HG03039 (cell line): ENCODE measurements at regions not wholly inside any gene's neighbourhood (a gene's known extent, or its start where the extent isn't known, plus 50 kb on each side); places are given as distances from the start of the nearest gene placed in this dataset.
A peak's percentile ranks its signal among the peaks of the same experiment; 100 is the strongest.

Experiments used
- ATAC-seq: cut with Tn5 transposase; IDR thresholded peaks from one replicate; pipeline ENCODE4 v1.9.1; 2021; ENCODE audit warnings: mild to moderate bottlenecking, moderate library complexity; ENCODE audit not compliant: unreplicated experiment

DNA sequence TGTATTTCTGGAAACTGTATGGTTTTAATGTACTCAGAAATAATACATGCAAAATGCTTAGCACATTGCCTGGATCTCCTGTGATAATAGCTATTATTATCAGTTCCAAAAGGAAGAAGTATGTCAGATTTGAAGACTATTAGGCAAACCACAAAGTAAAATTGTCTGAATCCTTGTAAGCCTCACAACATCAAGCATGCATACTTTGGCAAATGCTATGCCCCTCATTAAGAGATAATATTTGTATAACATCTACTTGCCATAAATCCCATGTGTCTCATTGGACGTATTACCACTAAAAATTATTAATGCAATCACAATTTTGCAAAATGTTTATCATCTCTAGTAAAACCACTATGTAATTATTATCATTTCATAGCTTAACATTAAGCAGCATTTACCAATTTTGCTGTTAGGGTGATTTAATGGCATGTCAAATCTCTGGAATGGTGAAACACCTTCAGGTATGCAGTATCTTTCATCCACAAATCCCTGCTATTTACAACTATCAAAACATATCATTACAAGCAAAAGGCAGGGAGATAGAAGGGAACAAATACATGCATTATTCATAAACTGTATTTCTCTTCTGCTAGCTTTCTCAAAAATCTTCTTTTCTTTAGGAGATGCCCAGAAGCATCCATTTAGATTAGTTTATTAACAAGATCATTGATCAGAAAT is 974.6 kb upstream of the RAG2 start:
- no peak for ATAC-seq

- ATAC-seq, result no peak
These were observed 973.2 kb upstream of the RAG2 start for GRCh38 chr11:37571246-37571645.

DNA sequence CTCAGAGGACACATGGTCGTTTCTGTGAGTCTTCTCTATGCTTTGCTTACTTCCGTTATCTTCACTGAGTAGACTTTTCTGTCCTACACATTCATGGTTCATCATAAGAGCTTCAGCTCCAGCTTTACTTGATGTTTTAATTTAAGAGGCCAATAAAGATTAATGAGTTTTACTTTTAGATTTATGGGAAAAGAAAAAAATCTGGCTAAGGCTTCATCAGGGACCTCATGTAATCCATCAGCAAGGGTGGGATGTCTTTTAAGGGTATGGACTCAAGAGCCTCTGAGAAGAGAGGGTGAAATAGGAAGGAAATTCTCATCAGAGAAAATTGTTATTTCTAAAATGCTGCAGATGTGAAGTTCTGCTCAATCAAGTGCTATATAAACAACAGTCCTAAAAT is 963.0 kb upstream of the RAG2 start:
- no peak for ATAC-seq

DNA sequence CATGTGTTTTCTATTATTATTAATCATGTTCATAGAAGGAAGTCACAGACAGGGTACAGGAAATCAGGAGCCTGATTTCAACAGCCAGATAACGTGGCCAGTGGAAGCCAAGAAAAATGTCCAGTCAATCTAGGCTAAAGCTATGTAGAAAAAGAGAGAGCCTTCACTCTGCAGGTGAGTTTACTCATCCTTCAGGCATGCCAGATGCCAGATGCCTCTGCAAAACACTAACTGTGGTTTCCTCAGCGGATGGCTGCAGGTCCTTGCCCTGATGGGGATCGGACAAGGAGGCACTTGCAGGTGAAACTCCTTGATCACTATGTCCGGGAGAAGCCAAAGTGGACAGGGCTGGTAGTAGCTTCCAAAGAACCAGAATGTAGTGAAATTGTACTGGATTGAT is 962.3 kb upstream of the RAG2 start:
- ATAC-seq, result no peak

- ATAC-seq, result no peak
These were observed 960.7 kb upstream of the RAG2 start for GRCh38 chr11:37558619-37559210.

- ATAC-seq, result no peak
These were observed 960.0 kb upstream of the RAG2 start for GRCh38 chr11:37557990-37558389.

- ATAC-seq, result no peak
These were observed 954.2 kb upstream of the RAG2 start for GRCh38 chr11:37552284-37552683.

DNA sequence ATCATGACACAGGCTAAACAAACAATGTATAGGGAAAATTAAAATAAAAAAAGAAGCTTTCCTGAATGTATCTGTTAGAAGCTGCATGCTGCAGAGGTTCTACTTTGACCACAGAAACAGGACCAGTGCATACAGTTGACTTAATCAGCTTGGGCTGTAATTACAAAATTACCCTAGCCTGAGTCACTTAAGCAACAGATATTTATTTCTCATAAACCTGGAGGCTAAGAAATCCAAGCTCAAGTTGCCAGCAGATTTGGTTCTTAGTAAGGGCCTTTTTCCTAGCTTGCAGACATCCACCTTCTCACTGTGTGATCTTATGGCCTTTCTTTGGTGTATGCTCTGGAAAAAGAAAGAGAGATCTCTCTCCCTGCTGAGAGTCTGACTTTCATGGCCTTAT is 946.5 kb upstream of the RAG2 start:
- ATAC-seq, result no peak

DNA sequence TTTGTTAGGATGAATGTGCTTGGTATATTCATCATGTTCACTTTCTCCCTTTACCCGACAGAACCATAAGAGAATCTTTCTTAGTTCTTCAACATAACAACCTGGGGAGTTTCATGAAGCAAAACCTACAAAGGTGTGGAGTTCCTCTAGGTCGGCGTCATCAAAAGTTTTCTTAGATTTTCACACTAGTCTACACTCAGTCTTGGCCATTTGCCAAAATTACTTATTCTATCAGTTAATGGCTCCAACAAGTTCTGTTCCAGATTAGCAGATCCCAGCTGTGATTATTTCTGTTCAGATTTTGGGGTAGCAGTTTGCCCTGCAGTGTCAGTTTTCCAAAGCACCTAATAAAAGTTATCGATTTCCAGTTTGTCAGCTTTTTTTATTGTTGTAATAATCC is 935.8 kb upstream of the RAG2 start:
- ATAC-seq, result no peak

DNA sequence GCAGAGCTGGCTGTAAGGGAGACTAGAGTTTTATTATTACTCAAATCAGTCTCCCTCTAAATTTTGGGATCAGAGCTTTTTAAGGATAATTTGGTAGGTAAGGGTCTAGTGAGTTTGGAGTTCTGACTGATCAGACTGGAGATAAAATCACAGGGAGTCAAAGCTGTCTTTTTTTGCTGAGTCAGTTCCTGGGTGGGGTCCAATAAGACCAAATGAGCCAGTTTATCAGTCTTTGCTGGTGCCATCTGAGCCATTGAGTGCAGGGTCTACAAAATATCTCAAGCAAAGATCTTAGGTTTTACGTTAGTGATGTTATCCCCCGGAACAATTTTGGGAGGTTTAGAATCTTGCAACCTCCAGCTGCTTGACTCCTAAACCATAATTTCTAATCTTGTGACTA is 935.1 kb upstream of the RAG2 start:
- no peak for ATAC-seq

- no peak for ATAC-seq
These were observed 934.2 kb upstream of the RAG2 start for GRCh38 chr11:37532271-37532670.

DNA sequence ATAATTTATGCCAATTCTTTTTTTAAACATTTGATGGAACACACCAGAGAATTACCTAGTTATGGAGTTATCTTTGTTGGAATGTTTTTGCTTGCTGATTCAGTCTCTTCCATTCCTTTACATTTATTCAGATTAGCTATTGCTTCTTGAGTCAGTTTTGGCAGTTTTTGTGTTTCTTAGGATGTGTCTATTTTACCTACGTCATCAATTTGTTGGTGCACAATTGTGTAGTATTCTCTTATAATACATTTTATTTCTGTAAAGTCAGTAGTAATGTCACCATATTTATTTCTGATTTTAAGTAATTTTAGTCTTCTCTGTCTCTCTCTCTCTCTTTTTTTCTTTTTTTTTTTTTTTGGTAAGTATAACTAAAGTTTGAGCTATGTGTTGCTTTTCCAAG is 929.5 kb upstream of the RAG2 start:
- ATAC-seq, result no peak

DNA sequence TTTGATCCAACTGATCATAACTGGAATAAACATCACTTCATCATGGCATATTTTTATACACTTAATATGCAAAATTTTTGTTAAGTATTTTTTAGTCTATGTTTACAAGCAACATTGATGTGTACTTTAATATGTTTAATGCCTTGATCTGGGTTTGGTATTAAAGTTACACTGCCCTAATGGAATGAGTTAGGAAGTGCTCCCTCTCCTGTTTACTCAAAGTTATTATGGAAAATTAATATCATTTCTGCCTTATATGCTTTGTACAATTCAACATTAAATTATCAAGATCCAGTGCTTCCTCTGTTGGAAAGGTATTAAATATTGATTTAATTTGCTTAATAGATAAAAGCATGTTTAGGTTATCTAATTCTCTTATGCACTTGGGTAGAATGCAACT is 927.3 kb upstream of the RAG2 start:
- no peak for ATAC-seq

- no peak for ATAC-seq
These were observed 921.7 kb upstream of the RAG2 start for GRCh38 chr11:37519781-37520180.

DNA sequence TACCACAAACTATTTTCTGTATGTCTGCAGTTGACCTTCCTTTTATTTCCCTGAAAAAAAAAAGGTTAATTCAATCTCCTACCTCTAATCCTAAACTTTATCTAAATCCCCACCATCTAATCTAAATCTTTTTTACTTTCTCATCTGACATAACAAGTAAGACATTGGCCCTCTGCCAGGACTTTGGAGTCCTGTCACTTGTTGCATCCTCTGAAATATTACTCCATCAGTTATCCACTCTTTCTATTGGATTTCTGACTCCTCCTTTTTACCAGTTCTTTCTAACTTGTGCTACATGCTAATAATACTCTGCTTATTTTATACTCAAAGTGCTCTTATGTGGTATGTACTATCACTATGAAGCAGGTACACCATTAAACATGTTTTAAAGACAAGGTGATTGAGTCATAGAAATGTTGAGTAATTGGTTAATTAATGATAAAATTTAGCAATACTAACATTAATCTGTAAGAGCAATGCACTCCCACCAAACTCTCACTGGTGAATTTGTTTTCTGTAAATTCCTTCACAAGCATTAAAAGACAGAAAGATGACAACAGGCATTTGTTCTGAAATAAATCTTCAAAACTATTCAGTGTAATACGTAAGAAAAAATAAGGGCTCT is 914.2 kb upstream of the RAG2 start:
- ATAC-seq, result no peak

GRCh38 chr11:37511425-37511933 is 913.4 kb upstream of the RAG2 start:
- no peak for ATAC-seq

GRCh38 chr11:37509506-37509905 is 911.5 kb upstream of the RAG2 start:
- ATAC-seq, result no peak

- no peak for ATAC-seq
These were observed 908.5 kb upstream of the RAG2 start for GRCh38 chr11:37506531-37506930.

GRCh38 chr11:37505406-37505805 is 907.4 kb upstream of the RAG2 start:
- no peak for ATAC-seq

GRCh38 chr11:37504921-37505320 is 906.9 kb upstream of the RAG2 start:
- no peak for ATAC-seq

GRCh38 chr11:37504060-37504611 is 906.1 kb upstream of the RAG2 start:
- peak; percentile 93 for ATAC-seq
